ENCODE measurements at regions not wholly inside any gene's neighbourhood (a gene's known extent, or its start where the extent isn't known, plus 50 kb on each side); places are given as distances from the start of the nearest gene placed in this dataset.

DNA sequence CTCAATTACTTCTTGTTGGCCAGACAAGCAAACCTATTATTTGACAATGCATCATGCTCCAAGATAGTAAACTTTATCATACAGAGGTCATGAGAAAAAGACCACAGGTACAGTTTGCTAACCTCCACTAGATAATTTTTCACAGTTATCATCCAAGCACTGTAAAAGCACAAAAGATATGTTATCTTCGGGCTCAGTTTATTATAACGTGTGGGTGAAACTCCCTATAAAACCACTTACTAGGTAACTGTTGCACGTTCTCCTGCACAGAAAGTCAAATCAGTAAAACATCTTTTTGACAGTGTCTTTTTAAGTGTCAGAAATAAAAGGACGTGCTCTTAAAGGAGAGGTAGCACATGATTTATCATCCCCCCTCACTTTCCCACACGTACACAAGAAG lies 94.7 kb upstream of the BCL11A start:
- DNase-seq = no peak
- in situ Hi-C loops (cut with HindIII; ENCODE audit: low pct_ligation_motif_present, low pct_unique_long_range_greater_than_20kb, low sequenced_read_pairs) = no loop called here

GRCh38 chr2:60649721-60650120 lies 96.3 kb upstream of the BCL11A start:
- in situ Hi-C loops (cut with HindIII; ENCODE audit: low pct_ligation_motif_present, low pct_unique_long_range_greater_than_20kb, low sequenced_read_pairs) = no loop called here
- no peak for DNase-seq

GRCh38 chr2:60652832-60653340 lies 99.4 kb upstream of the BCL11A start:
- DNase-seq = no peak
- in situ Hi-C loops (cut with HindIII; ENCODE audit: low pct_ligation_motif_present, low pct_unique_long_range_greater_than_20kb, low sequenced_read_pairs) = no loop called here

DNA sequence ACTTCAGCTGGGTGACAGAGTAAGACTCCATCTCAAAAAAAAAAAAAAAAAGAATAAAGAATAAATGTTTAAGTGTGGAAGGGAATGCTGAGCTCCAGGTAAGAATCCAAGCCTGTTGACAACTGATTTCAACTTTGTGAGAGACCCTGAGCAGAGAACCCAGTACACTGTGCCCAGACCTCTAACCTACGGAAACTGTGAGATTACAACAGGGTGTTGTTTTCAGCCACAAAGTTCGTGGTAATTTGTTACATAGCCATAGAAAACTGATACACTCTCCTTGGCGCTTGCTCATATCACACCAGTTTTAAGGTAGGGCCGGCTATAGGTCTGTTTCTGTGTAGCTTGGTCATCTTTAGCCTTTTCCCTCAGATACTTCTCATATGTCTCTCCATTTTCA lies 98.4 kb upstream of the PAPOLG start:
- DNase-seq = no peak
- in situ Hi-C loops (cut with HindIII; ENCODE audit: low pct_ligation_motif_present, low pct_unique_long_range_greater_than_20kb, low sequenced_read_pairs) = no loop called here

DNA sequence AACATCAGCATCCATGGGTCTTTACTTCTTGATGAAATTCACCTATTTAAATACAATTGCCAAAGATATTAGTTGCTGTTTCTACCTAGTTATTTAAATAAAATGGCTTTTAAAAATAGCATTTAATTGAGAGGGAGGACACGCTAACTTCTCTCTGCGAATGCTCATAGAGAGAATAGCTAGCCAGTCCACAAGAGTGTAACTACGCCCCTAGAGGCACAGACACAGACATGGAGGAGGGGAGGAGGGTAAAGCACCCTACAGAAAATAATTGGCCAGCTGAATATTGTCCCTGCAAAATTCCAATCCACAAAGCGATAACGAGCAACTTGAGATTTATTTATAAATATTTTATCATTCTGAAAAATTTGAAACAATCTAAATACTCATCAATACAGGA lies 97.0 kb upstream of the PAPOLG start:
- in situ Hi-C loops (cut with HindIII; ENCODE audit: low pct_ligation_motif_present, low pct_unique_long_range_greater_than_20kb, low sequenced_read_pairs) = no loop called here
- no peak for DNase-seq

DNA sequence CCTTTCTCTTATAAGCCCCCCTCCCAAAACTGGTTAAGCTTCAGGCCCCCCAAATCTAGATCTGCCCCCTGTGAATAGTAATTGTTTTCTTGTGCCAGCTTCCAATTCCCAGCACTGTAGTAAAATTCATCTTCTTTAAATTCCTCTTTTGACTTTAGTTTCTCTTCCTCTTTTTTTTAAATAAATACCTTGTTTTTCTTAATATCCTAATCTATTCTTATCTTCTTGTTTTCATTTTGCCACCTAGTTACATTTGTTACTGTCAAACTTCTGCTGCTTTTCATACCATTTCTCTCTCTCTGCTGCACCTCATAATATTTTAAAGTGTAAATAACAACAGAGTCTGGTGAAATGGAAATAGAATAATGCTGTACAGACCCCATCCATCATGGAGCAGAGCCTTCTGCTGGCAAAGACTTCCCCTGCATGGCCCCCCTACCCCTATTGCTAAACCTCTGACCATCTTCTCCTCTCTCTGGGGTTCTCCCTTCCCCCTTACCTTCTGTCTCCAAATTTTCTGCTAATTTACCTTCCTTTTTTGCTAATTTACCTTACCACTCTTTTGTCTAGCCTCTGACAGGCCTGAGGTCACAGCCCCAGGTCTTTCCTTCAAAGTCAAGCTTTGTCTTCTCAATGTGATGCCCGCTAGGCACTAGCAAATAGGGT lies 94.9 kb upstream of the PAPOLG start:
- in situ Hi-C loops (cut with HindIII; ENCODE audit: low pct_ligation_motif_present, low pct_unique_long_range_greater_than_20kb, low sequenced_read_pairs) = no loop called here
- DNase-seq = no peak

GRCh38 chr2:60662781-60663180 lies 93.3 kb upstream of the PAPOLG start:
- no peak for DNase-seq
- in situ Hi-C loops (cut with HindIII; ENCODE audit: low pct_ligation_motif_present, low pct_unique_long_range_greater_than_20kb, low sequenced_read_pairs) = no loop called here

GRCh38 chr2:60671966-60672365 lies 84.1 kb upstream of the PAPOLG start:
- DNase-seq = no peak
- in situ Hi-C loops (cut with HindIII; ENCODE audit: low pct_ligation_motif_present, low pct_unique_long_range_greater_than_20kb, low sequenced_read_pairs) = no loop called here

DNA sequence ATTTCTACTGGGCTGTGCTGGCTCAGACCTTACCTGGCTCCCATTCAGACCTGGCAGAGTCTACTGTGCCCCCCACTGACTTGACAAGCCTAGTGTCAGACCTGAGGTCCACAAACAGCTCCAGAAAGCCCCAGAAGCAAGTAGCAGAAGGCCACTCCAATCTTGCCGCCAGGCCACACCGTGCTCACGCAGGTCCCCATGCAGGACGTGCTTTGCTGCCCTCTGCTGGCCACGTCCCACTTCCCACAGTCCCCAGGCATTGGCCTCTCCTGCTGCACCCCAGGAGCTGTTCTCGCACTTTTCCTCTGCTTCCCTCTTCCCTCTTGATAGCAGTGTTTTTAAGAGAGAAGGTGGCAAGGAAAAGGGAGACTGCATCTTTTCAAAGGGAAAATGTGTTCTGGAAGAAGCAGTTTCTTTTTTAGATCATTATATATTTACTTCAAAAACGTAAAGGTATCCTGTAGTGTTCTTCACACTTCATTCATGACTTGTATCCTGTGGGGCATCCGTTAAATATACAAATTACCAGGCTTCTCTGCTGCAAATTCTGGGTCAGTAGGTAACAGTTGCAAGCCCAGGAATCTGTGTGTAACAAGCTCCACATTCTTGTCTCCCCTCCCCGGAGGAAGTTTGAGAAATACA lies 81.4 kb upstream of the PAPOLG start:
- in situ Hi-C loops (cut with HindIII; ENCODE audit: low pct_ligation_motif_present, low pct_unique_long_range_greater_than_20kb, low sequenced_read_pairs) = no loop called here
- peak; percentile 75 for DNase-seq

DNA sequence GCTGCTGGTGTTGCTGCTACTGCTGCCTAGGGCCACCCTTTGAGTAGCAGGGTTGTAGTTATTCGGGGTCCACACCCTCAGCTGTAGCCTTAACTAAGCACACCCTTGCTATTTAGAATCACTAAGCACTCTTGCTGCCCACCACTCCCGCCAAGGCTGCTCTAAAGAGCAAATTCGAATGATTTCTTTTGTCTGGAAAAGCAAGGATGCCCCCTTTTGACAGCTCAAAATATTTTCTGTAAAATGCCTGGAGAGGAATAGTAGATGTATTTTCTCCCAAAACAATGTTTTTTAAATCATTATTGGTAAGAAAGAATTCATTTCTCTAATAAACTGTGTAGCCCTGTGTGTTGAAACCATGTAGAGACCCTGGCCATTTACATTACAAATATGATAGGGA lies 80.8 kb upstream of the PAPOLG start:
- in situ Hi-C loops (cut with HindIII; ENCODE audit: low pct_ligation_motif_present, low pct_unique_long_range_greater_than_20kb, low sequenced_read_pairs) = no loop called here
- DNase-seq = no peak

DNA sequence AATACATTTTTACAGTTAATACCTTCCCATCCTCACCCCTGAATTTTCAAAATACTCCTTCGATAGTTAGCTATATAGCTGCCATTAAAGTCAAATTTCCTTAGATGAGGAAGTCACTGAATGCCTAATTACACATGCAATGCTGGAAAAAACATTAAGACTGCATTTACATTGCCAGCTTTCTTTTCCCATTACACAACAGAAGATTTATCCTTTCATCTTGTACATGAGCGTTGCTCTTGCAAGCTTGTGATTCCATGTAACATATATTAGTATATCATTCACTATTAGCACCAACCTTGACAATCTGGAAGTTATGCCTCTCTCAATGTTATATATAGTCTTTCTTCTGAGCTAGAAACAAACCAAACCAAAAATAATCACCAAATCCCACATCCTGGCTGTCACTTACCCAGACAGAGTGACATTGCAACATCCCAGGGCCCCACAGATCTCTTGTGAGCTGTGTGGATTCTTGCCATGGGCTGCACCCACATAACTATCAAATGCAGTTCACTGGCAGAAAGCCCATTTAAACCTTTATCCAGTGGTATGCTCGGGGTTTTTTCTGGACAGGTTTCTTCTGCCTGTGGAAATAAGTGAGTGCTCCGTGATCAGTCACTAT lies 79.2 kb upstream of the PAPOLG start:
- no peak for DNase-seq
- in situ Hi-C loops (cut with HindIII; ENCODE audit: low pct_ligation_motif_present, low pct_unique_long_range_greater_than_20kb, low sequenced_read_pairs) = no loop called here

DNA sequence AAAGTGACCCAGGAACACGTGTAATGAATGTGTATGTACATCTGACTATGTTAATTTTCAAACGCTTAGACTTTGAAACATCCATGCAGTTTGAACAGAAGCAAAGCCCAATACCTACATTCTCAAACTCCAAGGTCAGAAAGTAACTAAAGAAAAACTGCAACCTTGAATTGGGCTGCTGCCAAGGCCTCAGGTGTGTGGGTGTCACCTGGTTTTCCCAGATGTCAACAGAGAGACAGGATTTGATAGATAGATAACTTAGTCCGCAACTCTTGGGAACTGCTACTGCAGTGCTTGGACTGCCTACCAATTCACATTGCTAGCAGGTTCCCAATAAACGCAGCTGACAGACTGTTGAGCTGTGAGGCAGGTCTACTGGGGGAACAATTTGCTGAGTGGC lies 78.7 kb upstream of the PAPOLG start:
- in situ Hi-C loops (cut with HindIII; ENCODE audit: low pct_ligation_motif_present, low pct_unique_long_range_greater_than_20kb, low sequenced_read_pairs) = no loop called here
- no peak for DNase-seq

DNA sequence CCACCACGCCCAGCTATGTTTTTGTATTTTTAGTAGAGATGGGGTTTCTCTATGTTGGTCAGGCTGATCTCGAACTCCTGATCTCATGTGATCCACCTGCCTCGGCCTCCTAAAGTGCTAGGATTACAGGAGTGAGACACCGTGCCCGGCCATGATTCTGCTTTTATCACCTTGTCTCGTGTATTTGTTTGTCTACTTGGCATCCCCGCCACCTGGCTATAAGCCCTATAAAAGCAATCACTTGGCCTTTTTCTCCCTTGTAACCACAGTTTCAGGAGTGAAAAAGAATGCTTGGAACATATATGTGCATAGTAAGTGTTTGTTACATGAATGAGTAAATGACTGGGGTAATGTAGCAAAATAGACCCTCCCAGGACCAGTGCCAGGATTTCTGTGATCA lies 77.5 kb upstream of the PAPOLG start:
- in situ Hi-C loops (cut with HindIII; ENCODE audit: low pct_ligation_motif_present, low pct_unique_long_range_greater_than_20kb, low sequenced_read_pairs) = no loop called here
- DNase-seq = no peak

DNA sequence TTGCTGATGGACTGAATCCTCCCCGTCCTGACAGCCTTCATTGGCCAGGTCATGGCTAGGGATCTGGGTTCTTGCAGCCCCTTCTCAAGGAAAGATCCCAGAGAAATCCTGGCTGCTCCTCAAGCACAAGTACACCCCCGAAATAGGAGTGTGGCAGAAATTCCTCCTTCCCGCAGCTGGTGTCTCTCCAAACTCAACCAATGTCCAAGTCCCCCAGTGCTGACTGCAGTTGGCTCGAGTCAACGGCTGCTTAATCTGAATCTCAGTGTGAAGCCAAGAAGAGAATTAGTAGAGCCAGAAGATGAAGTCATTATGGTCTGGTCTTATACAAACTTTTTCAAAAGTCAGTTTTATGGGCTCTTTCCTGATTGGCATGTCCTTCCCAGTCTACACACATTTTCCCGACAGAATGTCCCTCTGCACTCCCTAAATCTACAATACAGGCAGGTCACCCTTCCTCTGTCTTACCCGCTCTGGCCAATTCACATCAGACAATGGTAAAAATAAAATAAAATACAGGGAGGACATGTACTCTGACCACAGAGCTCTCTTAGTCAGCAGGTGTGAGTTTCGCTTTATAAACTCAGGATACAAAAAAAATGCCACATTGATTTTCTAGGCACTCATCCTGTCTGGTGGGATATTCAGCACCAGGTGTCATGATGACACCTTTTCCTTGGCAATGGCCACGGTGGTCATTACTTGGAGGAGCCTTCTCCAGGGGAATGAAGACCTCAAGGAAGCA lies 76.9 kb upstream of the PAPOLG start:
- DNase-seq = no peak
- in situ Hi-C loops (cut with HindIII; ENCODE audit: low pct_ligation_motif_present, low pct_unique_long_range_greater_than_20kb, low sequenced_read_pairs) = no loop called here

DNA sequence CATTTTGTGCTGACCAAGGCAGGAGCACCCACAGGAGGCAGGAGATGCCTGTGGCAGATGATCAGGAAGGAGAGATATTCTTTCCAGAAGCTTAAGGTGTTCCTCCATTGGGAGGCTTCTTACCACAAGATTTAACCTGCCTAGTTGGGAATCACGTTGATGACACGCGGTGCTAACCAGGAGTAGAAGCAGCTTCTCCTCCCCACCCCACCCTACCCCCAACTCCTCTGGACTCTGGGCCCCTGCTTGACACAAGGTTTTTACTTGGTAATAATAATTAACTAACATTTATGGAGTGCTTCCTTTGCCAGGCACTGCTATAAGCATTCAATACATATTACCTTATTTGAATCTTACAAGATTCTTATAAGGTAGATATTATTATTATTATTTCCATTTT lies 62.5 kb upstream of the PAPOLG start:
- in situ Hi-C loops (cut with HindIII; ENCODE audit: low pct_ligation_motif_present, low pct_unique_long_range_greater_than_20kb, low sequenced_read_pairs) = no loop called here
- no peak for DNase-seq

GRCh38 chr2:60695793-60696192 lies 60.3 kb upstream of the PAPOLG start:
- in situ Hi-C loops (cut with HindIII; ENCODE audit: low pct_ligation_motif_present, low pct_unique_long_range_greater_than_20kb, low sequenced_read_pairs) = no loop called here
- no peak for DNase-seq

DNA sequence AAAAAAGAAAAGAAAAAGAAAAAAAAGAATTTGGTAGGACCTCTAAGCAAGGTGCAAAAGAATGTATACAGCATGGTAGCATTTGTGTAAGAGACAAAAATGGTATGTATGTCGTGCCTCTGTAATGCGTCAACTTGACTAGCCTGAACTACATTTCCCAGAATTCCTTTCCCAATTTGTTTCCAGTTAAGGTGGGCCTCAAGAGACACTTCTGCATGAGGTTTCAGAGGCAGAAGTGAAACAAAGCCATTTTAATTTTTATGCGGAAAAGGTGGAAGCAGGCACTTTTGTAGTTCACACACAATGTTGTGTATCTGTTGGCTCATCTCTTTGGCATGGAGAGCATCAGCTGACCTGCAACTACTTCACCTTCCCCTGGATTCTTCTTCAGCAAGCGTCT lies 56.5 kb upstream of the PAPOLG start:
- in situ Hi-C loops (cut with HindIII; ENCODE audit: low pct_ligation_motif_present, low pct_unique_long_range_greater_than_20kb, low sequenced_read_pairs) = no loop called here
- DNase-seq = no peak

DNA sequence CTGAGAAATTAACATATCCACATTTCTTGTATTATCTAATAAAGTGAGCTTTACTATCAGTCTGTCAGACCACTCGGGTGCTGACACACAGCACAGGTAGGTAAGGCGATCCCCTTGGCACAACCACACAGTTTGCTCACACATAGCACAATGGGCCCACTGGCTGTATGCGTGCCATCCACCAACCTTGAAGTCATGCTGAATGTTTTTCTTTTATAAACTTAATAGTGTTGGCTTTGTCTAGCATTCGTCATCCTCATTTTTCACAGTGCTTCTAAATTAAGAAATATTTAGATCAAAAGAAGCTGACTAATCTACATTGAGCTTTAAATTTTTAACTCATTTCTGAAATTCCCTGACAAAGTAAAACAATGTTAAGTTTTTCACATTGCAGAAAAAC lies 50.0 kb upstream of the PAPOLG start:
- in situ Hi-C loops (cut with HindIII; ENCODE audit: low pct_ligation_motif_present, low pct_unique_long_range_greater_than_20kb, low sequenced_read_pairs) = no loop called here
- DNase-seq = no peak

All from ACHN (cell line).